RWPE1 (cell line): ENCODE measurements at regions not wholly inside any gene's neighbourhood (a gene's known extent, or its start where the extent isn't known, plus 50 kb on each side); places are given as distances from the start of the nearest gene placed in this dataset.
"Not testable (repeated sequence)": the region's sequence is repeated elsewhere in the genome, so short reads cannot be mapped to it uniquely, and the experiment has no call there.

Source experiments
- CTCF ChIA-PET: fragments of 350-600 bp; sonication (Branson Sonifier 250); formaldehyde crosslinking; extraction: SDS; loops from one replicate; lab custom pipeline; 2021; lab: Yijun Ruan, JAX
- POLR2A ChIA-PET: fragments of 400-600 bp; formaldehyde crosslinking; extraction: SDS; loops from one replicate; lab custom pipeline; 2020; ENCODE audit warnings: antibody characterized with exemption; ENCODE audit not compliant: low non-redundant PET; lab: Yijun Ruan, JAX
- DNase-seq: peaks from one replicate; pipeline ENCODE4 v3.0.0; 2012; ENCODE audit warnings: low spot score
- H3K27ac ChIP-seq: fragments of 450-650 bp; 2 replicates; pipeline ENCODE4 v1.5.1; 2017
- TF ChIP-seq, protein P1 (sequence below): fragments of 450-650 bp; conservative IDR thresholded peaks from 2 replicates; pipeline ENCODE4 v1.5.1; 2017; ENCODE audit warnings: low read depth, mild to moderate bottlenecking

- TF ChIP-seq, protein P1, sequence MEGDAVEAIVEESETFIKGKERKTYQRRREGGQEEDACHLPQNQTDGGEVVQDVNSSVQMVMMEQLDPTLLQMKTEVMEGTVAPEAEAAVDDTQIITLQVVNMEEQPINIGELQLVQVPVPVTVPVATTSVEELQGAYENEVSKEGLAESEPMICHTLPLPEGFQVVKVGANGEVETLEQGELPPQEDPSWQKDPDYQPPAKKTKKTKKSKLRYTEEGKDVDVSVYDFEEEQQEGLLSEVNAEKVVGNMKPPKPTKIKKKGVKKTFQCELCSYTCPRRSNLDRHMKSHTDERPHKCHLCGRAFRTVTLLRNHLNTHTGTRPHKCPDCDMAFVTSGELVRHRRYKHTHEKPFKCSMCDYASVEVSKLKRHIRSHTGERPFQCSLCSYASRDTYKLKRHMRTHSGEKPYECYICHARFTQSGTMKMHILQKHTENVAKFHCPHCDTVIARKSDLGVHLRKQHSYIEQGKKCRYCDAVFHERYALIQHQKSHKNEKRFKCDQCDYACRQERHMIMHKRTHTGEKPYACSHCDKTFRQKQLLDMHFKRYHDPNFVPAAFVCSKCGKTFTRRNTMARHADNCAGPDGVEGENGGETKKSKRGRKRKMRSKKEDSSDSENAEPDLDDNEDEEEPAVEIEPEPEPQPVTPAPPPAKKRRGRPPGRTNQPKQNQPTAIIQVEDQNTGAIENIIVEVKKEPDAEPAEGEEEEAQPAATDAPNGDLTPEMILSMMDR, result no peak
- CTCF ChIA-PET, result no interaction called here
- H3K27ac ChIP-seq, result no peak overlapping the region
- POLR2A ChIA-PET, result no interaction called here
- DNase-seq, result no peak
Observed at GRCh38 chr6:13866301-13866700, 51.9 kb upstream of the MCUR1 start.

DNA sequence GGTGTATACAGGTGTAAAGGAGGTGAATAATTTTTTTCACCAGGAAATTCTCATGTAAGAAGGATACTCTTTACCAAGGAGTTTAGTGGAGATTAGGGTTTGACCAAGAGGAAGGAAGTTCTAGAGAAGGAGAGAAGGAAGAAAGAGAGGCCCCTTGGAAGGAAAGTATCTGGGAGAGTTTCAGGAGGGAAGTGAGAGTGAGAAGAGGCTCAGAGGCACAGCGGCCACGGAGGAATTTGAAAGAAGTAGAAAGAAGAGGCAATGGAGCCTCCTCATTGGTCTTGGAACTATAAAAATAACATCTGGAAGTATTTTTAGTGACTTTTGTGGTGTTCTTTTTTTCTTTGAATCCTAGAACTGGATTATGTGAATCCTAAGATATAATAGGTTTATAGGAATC lies 50.8 kb upstream of the MCUR1 start:
- ChIA-PET CTCF (no interaction called here), POLR2A (no interaction called here)
- DNase-seq, result no peak
- TF ChIP-seq, protein P1, result no peak
- no peak overlapping the region for H3K27ac ChIP-seq

GRCh38 chr6:13864669-13865068 lies 50.3 kb upstream of the MCUR1 start:
- DNase-seq, H3K27ac ChIP-seq, POLR2A ChIA-PET, CTCF ChIA-PET: not testable (repeated sequence)
